Heart left ventricle (tissue), 16 donors: ENCODE measurements at regions not wholly inside any gene's neighbourhood (a gene's known extent, or its start where the extent isn't known, plus 50 kb on each side); places are given as distances from the start of the nearest gene placed in this dataset.

Source experiments
- ATAC-seq, 4 donors: fragments of 200-7000 bp; cut with Tn5 transposase; one replicate each; pipeline ENCODE4 v1.9.1; 2020 to 2022; ENCODE audit warnings: moderate library complexity in 4 of 4, mild to moderate bottlenecking in 3 of 4, moderate number of reproducible peaks in 1 of 4
- DNase-seq, 5 donors: peaks; one replicate each; pipeline ENCODE4 v3.0.0-alpha.2; 2020
- H3K27ac ChIP-seq, 12 donors: fragments of 200-600 bp; sonication (generic) in 4 of 12; one replicate each; pipeline versions ENCODE4 v1.5.0 to v1.8.0; 2016 to 2022; ENCODE audit warnings: mild to moderate bottlenecking in 2 of 12
- H3K27me3 ChIP-seq, 9 donors: fragments of 200-600 bp; sonication (generic) in 2 of 9; one replicate each; pipeline versions ENCODE4 v1.5.1 to v1.8.0; 2016 to 2022; ENCODE audit warnings: mild to moderate bottlenecking in 3 of 9
- H3K36me3 ChIP-seq, 9 donors: fragments of 200-600 bp; sonication (generic) in 2 of 9; one replicate each; pipeline versions ENCODE4 v1.5.0 to v1.8.0; 2018 to 2022; ENCODE audit warnings: mild to moderate bottlenecking in 2 of 9
- H3K4me1 ChIP-seq, 12 donors: fragments of 200-600 bp; sonication (generic) in 4 of 12; one replicate each; pipeline versions ENCODE4 v1.5.0 to v1.8.0; 2016 to 2022; ENCODE audit warnings: mild to moderate bottlenecking in 3 of 12
- H3K4me3 ChIP-seq, 12 donors: fragments of 200-600 bp; sonication (generic) in 4 of 12; one replicate each; pipeline versions ENCODE4 v1.5.0 to v1.8.0; 2017 to 2022; ENCODE audit warnings: mild to moderate bottlenecking in 9 of 12, moderate library complexity in 4 of 12
- H3K9me3 ChIP-seq, 12 donors: fragments of 200-600 bp; sonication (generic) in 4 of 12; one replicate each; pipeline versions ENCODE4 v1.5.0 to v1.8.0; 2016 to 2022; ENCODE audit warnings: mild to moderate bottlenecking in 1 of 12
- CTCF ChIP-seq, 12 donors: fragments of 200-600 bp; sonication (generic) in 4 of 12; IDR thresholded peaks; one replicate each; pipeline versions ENCODE4 v1.5.0 to v1.8.0; 2018 to 2022; ENCODE audit warnings: antibody characterized with exemption in 12 of 12, mild to moderate bottlenecking in 5 of 12
- POLR2A ChIP-seq, 2 donors: fragments of 450-650 bp; IDR thresholded peaks; one replicate each; pipeline ENCODE4 v1.6.1; 2017; ENCODE audit warnings: antibody characterized with exemption in 2 of 2, mild to moderate bottlenecking in 2 of 2, moderate library complexity in 2 of 2
- WGBS, 4 donors: extraction: QIAGEN DNeasy Blood & Tissue Kit in 2 of 4; methylation state at CpG; one replicate each; pipeline versions ENCODE4 v1.1.5 to v1.1.7; 2013 to 2018; 5-methylcytosine and 5-hydroxymethylcytosine counted together
- intact Hi-C, 10 donors: fragments of 100-400 bp; cut with DNase I; formaldehyde crosslinking; loops; one replicate each; pipeline versions ENCODE4 v1.11.1 to v1.14.2; 2022
- donor health status: ischemic (EF 13 %, LVEDD 7.1; RV severe dilation, severe dysfunction).
- donor health status: healthy with polysubstance abuse.
- donor health status: DM: no; HTN: yes; CAD: no.
- donor health status: DM: no; HTN: no; CAD: no.
- donor health status: ischemic (EF 25% LVEDD 6.9; RV normal size, moderate dysfunction).
- donor health status: ischemic (EF 25% LVEDD 5.7; RV mildly dilated, moderate dysfunction).
- donor health status: healthy.
- donor health status: DM: yes; HTN: yes; CAD: no.
- donor health status: ischemic (EF 35%, LVEDD 5.7; RV mildly dilated, moderate dysfunction).
- donor health status: nonischemic (EF 11% LVEDD 7.7; RV severe dilation, severe dysfunction).
- donor health status: DM: yes; HTN: yes; CAD: no.
- donor health status: PGD.
- donor health status: ischemic (EF 29% LVEDD 5.4; RV normal size, mild dysfunction).
- donor health status: nonischemic (EF 23%, LVEDD 6.1; RV moderate dilation, normal function).

DNA sequence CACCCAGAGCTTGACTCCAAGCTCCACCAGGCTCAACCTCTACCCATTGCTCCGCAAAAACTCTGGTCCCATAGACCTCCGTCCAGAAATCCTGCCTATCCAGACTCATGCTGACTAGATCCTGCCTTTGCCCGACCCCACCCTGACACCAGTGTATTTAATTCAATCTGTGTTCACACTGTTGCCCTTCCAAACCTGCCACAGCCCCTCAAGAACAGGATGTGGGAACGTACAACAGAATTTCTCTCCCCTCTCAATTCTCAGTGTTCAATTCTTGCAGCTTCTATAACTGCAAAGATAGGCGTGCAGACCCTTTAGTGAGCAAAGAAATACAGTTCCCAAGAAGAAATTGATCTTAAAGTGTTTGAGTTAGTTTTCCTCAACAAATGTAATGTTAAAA lies 154.2 kb upstream of the FRG1 start:
- no peaks in the 10 kb centered on the region for H3K27me3 ChIP-seq
- ATAC-seq (no peak), DNase-seq (no peak)
- no peaks in the 10 kb centered on the region for H3K4me1 ChIP-seq
- H3K36me3 ChIP-seq, result no peaks in the 10 kb centered on the region
- WGBS, 4 donors, result 81 to 88% (median 83%) methylated on average over 5 of the region's 5 CpGs
- H3K4me3 ChIP-seq, result no peak overlapping the region
- intact Hi-C loops, result loop anchor here in 1 of 10 donors (10.0 kb wide), 1 partner anchor 572 kb away; no protein-coding TSS in a partner anchor
- no peak overlapping the region for H3K27ac ChIP-seq
- TF ChIP-seq POLR2A (IDR thresholded peaks at IDR 0.05) (no peak), CTCF (IDR thresholded peaks at IDR 0.05) (no peak)
- H3K9me3 ChIP-seq, result peaks cover 0 to 17% (median 0%) of the 10 kb centered on the region in 12 donors

GRCh38 chr4:189787216-189788031 lies 153.2 kb upstream of the FRG1 start:
- 83 to 86% (median 85%) methylated on average over 19 of the region's 19 CpGs for WGBS, 4 donors
- H3K27ac ChIP-seq, result no peak overlapping the region
- ATAC-seq, result no peak
- peaks cover 0 to 7% (median 0%) of the 10 kb centered on the region in 12 donors for H3K9me3 ChIP-seq
- no peaks in the 10 kb centered on the region for H3K4me1 ChIP-seq
- no peak for TF ChIP-seq POLR2A (IDR thresholded peaks at IDR 0.05)
- no peak for DNase-seq
- H3K36me3 ChIP-seq, result no peaks in the 10 kb centered on the region
- H3K27me3 ChIP-seq, result no peaks in the 10 kb centered on the region
- intact Hi-C loops, result loop anchor here in 1 of 10 donors (10.0 kb wide), 1 partner anchor 573 kb away; no protein-coding TSS in a partner anchor
- H3K4me3 ChIP-seq, result no peak overlapping the region

GRCh38 chr4:189792924-189793618 lies 147.6 kb upstream of the FRG1 start:
- intact Hi-C loops, result loop anchor here in 8 of 10 donors (2.0 to 10.0 kb wide), 3 partner anchors 356 to 358 kb away; no protein-coding TSS in a partner anchor
- peak; percentile 77 to 98 (median 90) for ATAC-seq
- peak overlapping the region in 7 of 12 donors; percentile 14 to 27 (median 22) for H3K4me3 ChIP-seq

More at GRCh38 chr4:189792924-189793618, 147.6 kb upstream of the FRG1 start:
- peak; percentile 40 to 75 (median 71) for DNase-seq
- TF ChIP-seq CTCF (IDR thresholded peaks at IDR 0.05), result peak; percentile 86 to 98 (median 90)
- TF ChIP-seq POLR2A (IDR thresholded peaks at IDR 0.05), result no peak
- Histone ChIP-seq H3K27ac (no peak overlapping the region), H3K27me3 (no peaks in the 10 kb centered on the region), H3K36me3 (no peaks in the 10 kb centered on the region), H3K4me1 (peaks cover 0 to 8% (median 0%) of the 10 kb centered on the region in 12 donors), H3K9me3 (peaks cover 0 to 6% (median 0%) of the 10 kb centered on the region in 12 donors)
- 21 to 22% (median 22%) methylated on average over 20 of the region's 20 CpGs for WGBS, 4 donors
